Fibroblast of lung (primary cell): ENCODE measurements at regions not wholly inside any gene's neighbourhood (a gene's known extent, or its start where the extent isn't known, plus 50 kb on each side); places are given as distances from the start of the nearest gene placed in this dataset.

Experiments used
- DNase-seq, 2 donors: peaks; one replicate each; pipeline versions ENCODE4 v3.0.0 to v3.0.0-alpha.2; 2010; ENCODE audit warnings: low read depth in 2 of 2
- H2AFZ ChIP-seq: 2 replicates; pipeline ENCODE4 v1.5.1; 2012; ENCODE audit warnings: low read length, control low read depth, inconsistent platforms
- H3K27ac ChIP-seq: 2 replicates; pipeline ENCODE4 v1.5.1; 2011; ENCODE audit warnings: low read length, control low read depth; ENCODE audit not compliant: insufficient read depth
- H3K27me3 ChIP-seq: 2 replicates; pipeline ENCODE4 v1.5.1; 2011; ENCODE audit warnings: mild to moderate bottlenecking, low read length; ENCODE audit not compliant: control insufficient read depth, insufficient read depth
- H3K36me3 ChIP-seq: 2 replicates; pipeline ENCODE4 v1.5.1; 2011; ENCODE audit warnings: low read length; ENCODE audit not compliant: control insufficient read depth, insufficient read depth
- H3K4me1 ChIP-seq: 2 replicates; pipeline ENCODE4 v1.5.1; 2011; ENCODE audit warnings: low read length; ENCODE audit not compliant: control insufficient read depth, insufficient read depth; ENCODE audit errors: extremely low read depth
- H3K4me2 ChIP-seq: 2 replicates; pipeline ENCODE4 v1.5.1; 2011; ENCODE audit warnings: low read length, control low read depth; ENCODE audit not compliant: insufficient read depth; ENCODE audit errors: extremely low read depth
- H3K4me3 ChIP-seq, 4 experiments: fragments of 200-600 bp in 1 of 4; sonication (generic) in 1 of 4; replicated peaks in 1 of 4; 2 replicates each; pipeline ENCODE4 v1.5.1; 2011 to 2016; ENCODE audit warnings: low read length in 4 of 4, low read depth in 3 of 4, mild to moderate bottlenecking in 3 of 4, control low read depth in 2 of 4, inconsistent platforms in 1 of 4, mixed read lengths in 1 of 4; ENCODE audit not compliant: insufficient read depth in 1 of 4; ENCODE audit errors: control extremely low read depth in 1 of 4
- H3K79me2 ChIP-seq: 2 replicates; pipeline ENCODE4 v1.5.1; 2012; ENCODE audit warnings: mild to moderate bottlenecking, low read length, inconsistent platforms; ENCODE audit not compliant: control insufficient read depth, insufficient read depth
- H3K9ac ChIP-seq: 2 replicates; pipeline ENCODE4 v1.5.1; 2011; ENCODE audit warnings: mild to moderate bottlenecking, low read length, control low read depth; ENCODE audit not compliant: insufficient read depth
- H3K9me3 ChIP-seq: 2 replicates; pipeline ENCODE4 v1.5.1; 2012; ENCODE audit warnings: low read depth, low read length; ENCODE audit not compliant: control insufficient read depth, insufficient read depth
- H4K20me1 ChIP-seq: 2 replicates; pipeline ENCODE4 v1.5.1; 2011; ENCODE audit warnings: low read length; ENCODE audit not compliant: control insufficient read depth, insufficient read depth; ENCODE audit errors: extremely low read depth
- EZH2 ChIP-seq: IDR thresholded peaks from 2 replicates; pipeline ENCODE4 v1.5.1; 2012; ENCODE audit warnings: low read length, control low read depth, mild to moderate bottlenecking; ENCODE audit errors: missing control alignments
- TF ChIP-seq, protein P1 (sequence below), 2 donors: IDR thresholded peaks in 1 of 2; conservative IDR thresholded peaks in 1 of 2; 1 replicate in 1 of 2; 2 replicates in 1 of 2; pipeline ENCODE4 v1.5.1; 2011 to 2012; ENCODE audit warnings: low read length in 2 of 2, control low read depth in 1 of 2, inconsistent platforms in 1 of 2, low read depth in 1 of 2, mild to moderate bottlenecking in 1 of 2

GRCh38 chr20:60074276-60074675 lies 116.1 kb downstream of the CDH26 start:
- no peak for DNase-seq
- H3K9me3 ChIP-seq, result no peaks in the 10 kb centered on the region
- no peak overlapping the region for H3K4me2 ChIP-seq
- H3K4me3 ChIP-seq, result no peak overlapping the region
- H4K20me1 ChIP-seq, result no peaks in the 10 kb centered on the region
- no peak overlapping the region for H3K27ac ChIP-seq
- H3K4me1 ChIP-seq, result no peaks in the 10 kb centered on the region
- H3K9ac ChIP-seq, result no peak overlapping the region
- H3K79me2 ChIP-seq, result no peaks in the 10 kb centered on the region
- TF ChIP-seq, protein P1, sequence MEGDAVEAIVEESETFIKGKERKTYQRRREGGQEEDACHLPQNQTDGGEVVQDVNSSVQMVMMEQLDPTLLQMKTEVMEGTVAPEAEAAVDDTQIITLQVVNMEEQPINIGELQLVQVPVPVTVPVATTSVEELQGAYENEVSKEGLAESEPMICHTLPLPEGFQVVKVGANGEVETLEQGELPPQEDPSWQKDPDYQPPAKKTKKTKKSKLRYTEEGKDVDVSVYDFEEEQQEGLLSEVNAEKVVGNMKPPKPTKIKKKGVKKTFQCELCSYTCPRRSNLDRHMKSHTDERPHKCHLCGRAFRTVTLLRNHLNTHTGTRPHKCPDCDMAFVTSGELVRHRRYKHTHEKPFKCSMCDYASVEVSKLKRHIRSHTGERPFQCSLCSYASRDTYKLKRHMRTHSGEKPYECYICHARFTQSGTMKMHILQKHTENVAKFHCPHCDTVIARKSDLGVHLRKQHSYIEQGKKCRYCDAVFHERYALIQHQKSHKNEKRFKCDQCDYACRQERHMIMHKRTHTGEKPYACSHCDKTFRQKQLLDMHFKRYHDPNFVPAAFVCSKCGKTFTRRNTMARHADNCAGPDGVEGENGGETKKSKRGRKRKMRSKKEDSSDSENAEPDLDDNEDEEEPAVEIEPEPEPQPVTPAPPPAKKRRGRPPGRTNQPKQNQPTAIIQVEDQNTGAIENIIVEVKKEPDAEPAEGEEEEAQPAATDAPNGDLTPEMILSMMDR (conservative IDR thresholded peaks at IDR 0.05 in 1 of 2, IDR thresholded peaks at IDR 0.05 in 1 of 2; ENCODE audit: low read depth in 1 of 2, low read length in 2 of 2), result no peak
- no peak for TF ChIP-seq EZH2
- peaks cover 5% of the 10 kb centered on the region for H3K27me3 ChIP-seq
- no peak overlapping the region for H2AFZ ChIP-seq
- no peaks in the 10 kb centered on the region for H3K36me3 ChIP-seq

GRCh38 chr20:60078351-60079250 lies 120.4 kb downstream of the CDH26 start:
- Histone ChIP-seq H2AFZ (no peak overlapping the region), H3K4me1 (no peaks in the 10 kb centered on the region), H3K27ac (no peak overlapping the region), H3K9me3 (no peaks in the 10 kb centered on the region), H3K36me3 (no peaks in the 10 kb centered on the region), H3K4me3 (no peak overlapping the region), H4K20me1 (no peaks in the 10 kb centered on the region), H3K4me2 (no peak overlapping the region), H3K79me2 (no peaks in the 10 kb centered on the region), H3K27me3 (no peaks in the 10 kb centered on the region), H3K9ac (no peak overlapping the region)
- no peak for DNase-seq
- no peak for TF ChIP-seq EZH2
- TF ChIP-seq, protein P1 (conservative IDR thresholded peaks at IDR 0.05 in 1 of 2, IDR thresholded peaks at IDR 0.05 in 1 of 2; ENCODE audit: low read depth in 1 of 2, low read length in 2 of 2), result no peak

DNA sequence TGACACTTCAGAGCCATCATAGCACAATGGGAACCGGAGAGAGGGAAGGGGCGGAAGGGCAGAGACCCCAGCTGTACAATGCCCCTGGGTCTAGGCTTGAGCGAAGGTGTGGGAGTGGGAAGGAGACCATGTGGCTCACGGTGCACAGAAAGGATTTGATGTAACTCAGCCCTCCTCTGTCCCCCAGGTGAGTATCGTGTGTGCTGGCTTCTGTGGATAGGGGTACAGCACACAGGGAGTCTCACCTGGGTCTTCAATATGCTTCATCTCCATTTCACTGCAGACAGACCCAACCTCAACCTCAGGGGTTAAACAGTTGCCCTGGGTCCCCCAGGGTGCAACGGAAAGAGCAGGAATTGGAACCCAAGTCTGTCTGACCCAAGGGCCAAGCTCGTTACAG lies 122.2 kb downstream of the CDH26 start:
- H3K36me3 ChIP-seq, result no peaks in the 10 kb centered on the region
- no peaks in the 10 kb centered on the region for H3K27me3 ChIP-seq
- TF ChIP-seq EZH2, result no peak
- TF ChIP-seq, protein P1 (conservative IDR thresholded peaks at IDR 0.05 in 1 of 2, IDR thresholded peaks at IDR 0.05 in 1 of 2; ENCODE audit: low read depth in 1 of 2, low read length in 2 of 2), result no peak
- no peak for DNase-seq
- H3K9ac ChIP-seq, result no peak overlapping the region
- H3K4me1 ChIP-seq, result no peaks in the 10 kb centered on the region
- no peaks in the 10 kb centered on the region for H3K9me3 ChIP-seq
- no peak overlapping the region for H3K27ac ChIP-seq
- no peaks in the 10 kb centered on the region for H4K20me1 ChIP-seq
- H2AFZ ChIP-seq, result no peak overlapping the region
- no peak overlapping the region for H3K4me2 ChIP-seq
- no peaks in the 10 kb centered on the region for H3K79me2 ChIP-seq
- H3K4me3 ChIP-seq, result no peak overlapping the region
